K562 (cell line): ENCODE measurements at regions not wholly inside any gene's neighbourhood (a gene's known extent, or its start where the extent isn't known, plus 50 kb on each side); places are given as distances from the start of the nearest gene placed in this dataset.

Source experiments
- ATAC-seq: fragments of 200-7000 bp; cut with Tn5 transposase; 3 replicates; pipeline ENCODE4 v1.9.1; 2020; ENCODE audit warnings: moderate library complexity
- BruUV-seq: library from RNA; stranded (reverse); fragments of 400-500 nt; replicated peaks from 2 replicates; lab custom pipeline; 2021; lab: Mats Ljungman, UMichigan
- CTCF ChIA-PET: fragments of 300-600 bp; formaldehyde crosslinking; extraction: SDS; loops from one replicate; lab custom pipeline; 2021; ENCODE audit warnings: low intra/inter-chr PET ratio; lab: Yijun Ruan, JAX
- POLR2A ChIA-PET: fragments of 300-600, 350-650 bp; sonication (Branson Sonifier 250); formaldehyde crosslinking; extraction: SDS; loops from one replicate; lab custom pipeline; 2021; ENCODE audit warnings: antibody characterized with exemption, inconsistent platforms; lab: Yijun Ruan, JAX
- DNase-seq, 4 experiments: peaks; one replicate each; pipeline versions ENCODE4 v3.0.0 to v3.0.0-alpha.2; 2011 to 2018; ENCODE audit warnings: low spot score in 3 of 4, mixed read lengths in 3 of 4; ENCODE audit errors: extremely low read depth in 1 of 4
- FAIRE-seq: peaks from 2 replicates; lab custom pipeline; 2011; peaks lifted over from hg19 to GRCh38; lab: Jason Lieb, UNC
- H2AFZ ChIP-seq: 2 replicates; pipeline ENCODE4 v1.6.0; 2011; ENCODE audit warnings: low read depth, low read length, control low read depth, inconsistent platforms
- H3K27ac ChIP-seq: fragments of 200-600 bp; 3 replicates; pipeline ENCODE4 v1.8.0; 2011; ENCODE audit warnings: low read depth, mild to moderate bottlenecking, control low read depth, inconsistent platforms, low read length, moderate library complexity, mixed read lengths; ENCODE audit errors: extremely low read depth
- H3K27me3 ChIP-seq, 2 experiments: fragments of 300-600 bp in 1 of 2; 2 replicates in 1 of 2; 3 replicates in 1 of 2; pipeline versions ENCODE4 v1.6.0 to v1.8.0; 2011; ENCODE audit warnings: inconsistent platforms in 2 of 2, low read length in 2 of 2, mild to moderate bottlenecking in 1 of 2, mixed read lengths in 1 of 2, moderate library complexity in 1 of 2; ENCODE audit not compliant: control insufficient read depth in 2 of 2, insufficient read depth in 2 of 2
- H3K36me3 ChIP-seq: fragments of 300-600 bp; 3 replicates; pipeline ENCODE4 v1.8.0; 2011; ENCODE audit warnings: mild to moderate bottlenecking, low read length, inconsistent platforms; ENCODE audit not compliant: control insufficient read depth, insufficient read depth
- H3K4me1 ChIP-seq, 2 experiments: fragments of 200-600 bp in 1 of 2; replicated peaks in 1 of 2; 2 replicates in 1 of 2; 3 replicates in 1 of 2; pipeline versions ENCODE4 v1.5.1 to v1.8.0; 2011; ENCODE audit warnings: inconsistent platforms in 2 of 2, low read length in 2 of 2, mild to moderate bottlenecking in 1 of 2, mixed read lengths in 1 of 2, moderate library complexity in 1 of 2; ENCODE audit not compliant: control insufficient read depth in 2 of 2, insufficient read depth in 2 of 2
- H3K4me2 ChIP-seq: 2 replicates; pipeline ENCODE4 v1.6.1; 2011; ENCODE audit warnings: low read length, control low read depth, inconsistent platforms, mixed read lengths; ENCODE audit not compliant: insufficient read depth
- H3K4me3 ChIP-seq: fragments of 200-600 bp; sonication (generic), shearing (Covaris generic); 2 replicates; pipeline ENCODE4 v1.5.1; 2016; ENCODE audit warnings: control low read depth, inconsistent platforms
- H3K79me2 ChIP-seq: fragments of 200-600 bp; 3 replicates; pipeline ENCODE4 v1.8.0; 2011; ENCODE audit warnings: low read length, inconsistent platforms; ENCODE audit not compliant: control insufficient read depth, insufficient read depth
- H3K9ac ChIP-seq, 2 experiments: 2 replicates each; pipeline versions ENCODE4 v1.6.0 to v1.6.1; 2011; ENCODE audit warnings: low read depth in 2 of 2, low read length in 2 of 2, control low read depth in 1 of 2, inconsistent platforms in 1 of 2, mild to moderate bottlenecking in 1 of 2, mixed read lengths in 1 of 2; ENCODE audit not compliant: insufficient read depth in 1 of 2
- H3K9me1 ChIP-seq: one replicate; pipeline ENCODE4 v1.6.0; 2011; ENCODE audit warnings: inconsistent platforms, mild to moderate bottlenecking, low read length, moderate library complexity; ENCODE audit not compliant: control insufficient read depth, insufficient read depth
- H3K9me3 ChIP-seq: replicated peaks from 2 replicates; pipeline ENCODE4 v1.5.1; 2011; ENCODE audit warnings: low read depth, low read length, inconsistent platforms; ENCODE audit not compliant: control insufficient read depth, insufficient read depth
- H4K20me1 ChIP-seq: replicated peaks from 2 replicates; pipeline ENCODE4 v1.6.1; 2011; ENCODE audit warnings: low read length, inconsistent platforms, mixed read lengths; ENCODE audit not compliant: control insufficient read depth, insufficient read depth
- CCAR2 ChIP-seq: fragments of 200-400 bp; formaldehyde crosslinking; IDR thresholded peaks from 2 replicates; pipeline ENCODE4 v1.6.1; 2017; ENCODE audit warnings: mild to moderate bottlenecking, low read depth, low read length
- DDX20 ChIP-seq: fragments of 450-650 bp; IDR thresholded peaks from 2 replicates; pipeline ENCODE4 v1.6.1; 2016; ENCODE audit warnings: missing genetic modification characterization, low read depth, mild to moderate bottlenecking, missing compliant biosample characterization, moderate library complexity
- FOXK1 ChIP-seq: sonication (generic); formaldehyde crosslinking; IDR thresholded peaks from 2 replicates; pipeline ENCODE4 v1.8.0; 2022; ENCODE audit warnings: missing genetic modification reagents, mild to moderate bottlenecking, borderline replicate concordance
- RCOR1 ChIP-seq, 2 experiments: IDR thresholded peaks; 2 replicates each; pipeline ENCODE4 v1.6.1; 2012; ENCODE audit warnings: low read depth in 2 of 2, low read length in 2 of 2, borderline replicate concordance in 1 of 2, improper control_type of control experiment in 1 of 2
- RHOXF2B ChIP-seq: fragments of 250-450 bp; sonication (Bioruptor Pico); conservative IDR thresholded peaks from 2 replicates; pipeline ENCODE4 v1.5.1; 2021
- ZNF668 ChIP-seq: fragments of 250-450 bp; sonication (Bioruptor Pico); IDR thresholded peaks from 2 replicates; pipeline ENCODE4 v1.8.0; 2022; ENCODE audit warnings: mild to moderate bottlenecking, inconsistent platforms
- WGBS: fragments of 100-300 bp; shearing (Covaris generic); methylation state at CpG from one replicate; pipeline ENCODE4 v1.1.6; 2016; ENCODE audit warnings: low coverage, mixed read lengths; ENCODE audit not compliant: insufficient coverage; ENCODE audit errors: missing lambda C conversion rate; 5-methylcytosine and 5-hydroxymethylcytosine counted together
- in situ Hi-C: fragments of 300-500 bp; cut with MboI; formaldehyde crosslinking; loops from 4 replicates; pipeline ENCODE4 v1.15.0; 2018; ENCODE audit warnings: inconsistent platforms, mixed read lengths
- intact Hi-C: fragments of 100-400 bp; cut with micrococcal nuclease; formaldehyde crosslinking; loops from 2 replicates; pipeline ENCODE4 v1.14.2; 2022
- TF ChIP-seq, protein P1 (sequence below), 2 experiments: fragments of 250-450 bp in 1 of 2; fragments of 450-650 bp in 1 of 2; sonication (Bioruptor Pico) in 1 of 2; IDR thresholded peaks; 2 replicates each; pipeline versions ENCODE4 v1.6.1 to v1.8.0; 2016 to 2021; ENCODE audit warnings: mild to moderate bottlenecking in 2 of 2, moderate library complexity in 2 of 2, missing compliant biosample characterization in 1 of 2, missing genetic modification characterization in 1 of 2
- TF ChIP-seq, protein P2 (sequence below): fragments of 450-650 bp; formaldehyde crosslinking; IDR thresholded peaks from 2 replicates; pipeline ENCODE4 v1.4.0; 2020; ENCODE audit warnings: mild to moderate bottlenecking, moderate library complexity
- TF ChIP-seq, protein P3 (sequence below): fragments of 450-650 bp; IDR thresholded peaks from 2 replicates; pipeline ENCODE4 v1.6.1; 2014; ENCODE audit warnings: low read depth, mild to moderate bottlenecking, moderate library complexity, borderline replicate concordance

DNA sequence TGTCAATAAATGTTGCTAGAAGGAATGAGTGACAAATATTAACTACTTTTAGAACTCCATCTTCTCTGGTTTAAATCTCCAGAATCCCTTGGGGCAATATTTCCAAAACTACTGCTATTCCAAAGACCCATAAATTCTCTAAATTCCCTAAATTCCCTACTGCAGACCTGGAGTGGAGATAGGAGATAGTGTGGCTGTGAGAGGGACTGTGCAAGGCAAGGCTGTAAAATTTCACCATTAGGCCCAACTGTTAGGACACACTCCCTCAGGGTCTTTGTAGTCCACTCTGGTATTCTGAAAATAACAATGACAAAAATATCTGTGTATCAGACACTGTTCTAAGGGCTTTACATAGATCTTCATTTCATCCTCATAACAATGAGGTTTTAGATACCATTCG is 67.9 kb downstream of the MYL12B start (continued):
- TF ChIP-seq, protein P1, sequence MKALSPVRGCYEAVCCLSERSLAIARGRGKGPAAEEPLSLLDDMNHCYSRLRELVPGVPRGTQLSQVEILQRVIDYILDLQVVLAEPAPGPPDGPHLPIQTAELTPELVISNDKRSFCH (CRISPR knock-in tag; IDR thresholded peaks at IDR 0.05), result no peak
- TF ChIP-seq, protein P1 (tag; IDR thresholded peaks at IDR 0.05), result no peak

DNA sequence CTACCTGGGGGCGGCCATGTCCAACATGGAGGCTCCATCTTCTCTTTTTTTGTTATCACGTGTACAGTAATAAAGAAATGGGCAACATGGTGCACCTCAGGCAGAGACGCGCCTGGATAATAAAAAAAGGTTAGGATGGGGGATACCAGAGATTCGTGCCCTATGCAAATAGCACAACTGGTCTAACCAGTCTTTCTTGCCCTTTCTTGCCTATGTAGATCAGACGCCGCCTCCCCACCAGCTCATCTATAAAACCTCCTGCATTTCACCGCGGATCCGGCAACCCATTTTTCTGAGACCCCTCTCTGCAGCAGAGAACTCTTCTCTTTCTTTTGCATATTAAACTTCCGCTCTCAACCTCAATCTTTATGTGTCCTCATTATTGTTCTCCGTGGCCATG is 68.7 kb downstream of the MYL12B start:
- H3K27me3 ChIP-seq, result no peaks in the 10 kb centered on the region
- in situ Hi-C loops, result no loop called here
- no peak overlapping the region for H3K4me2 ChIP-seq
- DNase-seq (no peak), ATAC-seq (no peak), FAIRE-seq (no peak)
- WGBS, result 64% methylated on average over 12 of the region's 12 CpGs
- H3K9me1 ChIP-seq, result no peaks in the 10 kb centered on the region
- TF ChIP-seq RHOXF2B (CRISPR knock-in tag), result no peak
- H3K9me3 ChIP-seq, result no peaks in the 10 kb centered on the region
- no peaks in the 10 kb centered on the region for H3K36me3 ChIP-seq
- H3K4me1 ChIP-seq, result peaks cover 7 to 8% of the 10 kb centered on the region in 2 experiments; a peak in 4 of 5 replicates
- no peaks in the 10 kb centered on the region for H4K20me1 ChIP-seq
- POLR2A ChIA-PET, result interaction anchor here (0.6 kb wide), 1 partner anchor 38 kb away, joined by 6 read pairs; no protein-coding TSS in a partner anchor
- no peak overlapping the region for H3K9ac ChIP-seq
- no peaks in the 10 kb centered on the region; the same call in 2 of the 3 replicates for H3K79me2 ChIP-seq
- CTCF ChIA-PET, result no interaction called here
- H3K27ac ChIP-seq, result no peak overlapping the region
- no TSS peak for BruUV-seq
- H3K4me3 ChIP-seq, result no peak overlapping the region
- intact Hi-C loops, result no loop called here
- H2AFZ ChIP-seq, result peak overlapping the region; percentile 13; the same call in 1 of the 2 replicates

DNA sequence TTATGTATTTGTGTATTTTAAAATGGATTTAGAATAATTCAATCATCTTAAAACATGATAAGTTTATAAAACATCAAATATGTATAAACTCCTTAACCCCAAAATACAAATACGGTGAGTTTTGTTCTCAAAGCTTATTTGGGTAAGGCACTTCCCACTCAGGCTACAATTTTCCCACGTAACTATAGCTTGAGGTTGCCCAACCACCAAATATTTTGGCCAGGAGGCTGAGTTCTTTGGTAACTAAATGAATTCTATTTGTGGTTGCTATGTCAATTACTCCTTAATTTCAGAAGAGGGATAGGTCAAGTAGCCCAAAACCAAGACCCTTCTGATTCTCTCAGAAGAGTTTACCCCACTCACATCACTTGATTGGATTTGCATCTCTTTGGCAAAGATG is 70.4 kb downstream of the MYL12B start:
- Histone ChIP-seq H3K79me2 (no peaks in the 10 kb centered on the region; the same call in 2 of the 3 replicates), H3K36me3 (no peaks in the 10 kb centered on the region), H3K27ac (peak overlapping the region; percentile 49; the same call in 1 of the 3 replicates), H3K4me1 (no peaks in the 10 kb centered on the region; a peak in 2 of 5 replicates), H3K27me3 (no peaks in the 10 kb centered on the region), H3K4me3 (no peak overlapping the region; the same call in 1 of the 2 replicates), H3K9ac (no peak overlapping the region), H3K9me1 (no peaks in the 10 kb centered on the region), H3K9me3 (no peaks in the 10 kb centered on the region), H2AFZ (peak overlapping the region; percentile 88), H4K20me1 (no peaks in the 10 kb centered on the region), H3K4me2 (peak overlapping the region; percentile 61)
- BruUV-seq, result no TSS peak
- ATAC-seq, result no peak
- no peak for DNase-seq
- no peak for FAIRE-seq
- CTCF ChIA-PET, result no interaction called here
- intact Hi-C loops (no loop called here), in situ Hi-C loops (no loop called here)
- 63% methylated on average over 2 of the region's 2 CpGs for WGBS
- POLR2A ChIA-PET, result interaction anchor here (0.6 kb wide), 1 partner anchor 171 kb away, joined by 3 read pairs; no protein-coding TSS in a partner anchor
- TF ChIP-seq, protein P2, sequence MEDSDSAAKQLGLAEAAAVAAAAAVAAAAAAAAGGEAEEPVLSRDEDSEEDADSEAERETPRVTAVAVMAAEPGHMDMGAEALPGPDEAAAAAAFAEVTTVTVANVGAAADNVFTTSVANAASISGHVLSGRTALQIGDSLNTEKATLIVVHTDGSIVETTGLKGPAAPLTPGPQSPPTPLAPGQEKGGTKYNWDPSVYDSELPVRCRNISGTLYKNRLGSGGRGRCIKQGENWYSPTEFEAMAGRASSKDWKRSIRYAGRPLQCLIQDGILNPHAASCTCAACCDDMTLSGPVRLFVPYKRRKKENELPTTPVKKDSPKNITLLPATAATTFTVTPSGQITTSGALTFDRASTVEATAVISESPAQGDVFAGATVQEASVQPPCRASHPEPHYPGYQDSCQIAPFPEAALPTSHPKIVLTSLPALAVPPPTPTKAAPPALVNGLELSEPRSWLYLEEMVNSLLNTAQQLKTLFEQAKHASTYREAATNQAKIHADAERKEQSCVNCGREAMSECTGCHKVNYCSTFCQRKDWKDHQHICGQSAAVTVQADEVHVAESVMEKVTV (CRISPR knock-in tag), result peak; percentile 4; the same call in 1 of the 2 replicates
- no peak for TF ChIP-seq FOXK1 (CRISPR knock-in tag)
- TF ChIP-seq, protein P3, sequence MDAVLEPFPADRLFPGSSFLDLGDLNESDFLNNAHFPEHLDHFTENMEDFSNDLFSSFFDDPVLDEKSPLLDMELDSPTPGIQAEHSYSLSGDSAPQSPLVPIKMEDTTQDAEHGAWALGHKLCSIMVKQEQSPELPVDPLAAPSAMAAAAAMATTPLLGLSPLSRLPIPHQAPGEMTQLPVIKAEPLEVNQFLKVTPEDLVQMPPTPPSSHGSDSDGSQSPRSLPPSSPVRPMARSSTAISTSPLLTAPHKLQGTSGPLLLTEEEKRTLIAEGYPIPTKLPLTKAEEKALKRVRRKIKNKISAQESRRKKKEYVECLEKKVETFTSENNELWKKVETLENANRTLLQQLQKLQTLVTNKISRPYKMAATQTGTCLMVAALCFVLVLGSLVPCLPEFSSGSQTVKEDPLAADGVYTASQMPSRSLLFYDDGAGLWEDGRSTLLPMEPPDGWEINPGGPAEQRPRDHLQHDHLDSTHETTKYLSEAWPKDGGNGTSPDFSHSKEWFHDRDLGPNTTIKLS, result no peak
- no peak for TF ChIP-seq DDX20 (tag)
- no peak for TF ChIP-seq ZNF668 (CRISPR knock-in tag)
- no peak for TF ChIP-seq RCOR1 (IDR thresholded peaks at IDR 0.05; ENCODE audit: borderline replicate concordance in 1 of 2, low read depth in 2 of 2, low read length in 2 of 2)
- no peak for TF ChIP-seq CCAR2
